B cell (primary cell): ENCODE measurements at regions not wholly inside any gene's neighbourhood (a gene's known extent, or its start where the extent isn't known, plus 50 kb on each side); places are given as distances from the start of the nearest gene placed in this dataset.

Experiments used
- ATAC-seq: fragments of 200-7000 bp; cut with Tn5 transposase; one replicate; pipeline ENCODE4 v1.10.0; 2021; ENCODE audit warnings: low read depth, mild to moderate bottlenecking, moderate number of reproducible peaks, moderate library complexity
- CTCF ChIA-PET: fragments of 350-600 bp; sonication (Branson Sonifier 250); formaldehyde crosslinking; loops from one replicate; lab custom pipeline; 2021; ENCODE audit warnings: antibody characterized with exemption, inconsistent platforms; lab: Charles Lee
- POLR2A ChIA-PET: fragments of 350-600 bp; sonication (Branson Sonifier 250); formaldehyde crosslinking; loops from one replicate; lab custom pipeline; 2021; ENCODE audit warnings: antibody characterized with exemption; lab: Charles Lee
- DNase-seq: peaks from one replicate; pipeline ENCODE4 v3.0.0; 2013
- H2AFZ ChIP-seq: 2 replicates; pipeline ENCODE4 v1.6.1; 2012; ENCODE audit warnings: mild to moderate bottlenecking, low read depth, low read length; ENCODE audit not compliant: insufficient read depth, poor library complexity, severe bottlenecking
- H3K27ac ChIP-seq, 2 donors: 1 replicate in 1 of 2; 2 replicates in 1 of 2; pipeline ENCODE4 v1.5.1; 2012 to 2013; ENCODE audit warnings: low read length in 2 of 2, mild to moderate bottlenecking in 2 of 2, moderate library complexity in 1 of 2
- H3K27me3 ChIP-seq, 4 experiments: fragments of 200-600 bp in 1 of 4; sonication (generic) in 1 of 4; replicated peaks in 1 of 4; 1 replicate in 2 of 4; 2 replicates in 2 of 4; pipeline versions ENCODE4 v1.6.1 to v1.7.0; 2013 to 2016; ENCODE audit warnings: low read length in 3 of 4, mild to moderate bottlenecking in 2 of 4, mixed read lengths in 1 of 4, moderate library complexity in 1 of 4; ENCODE audit not compliant: insufficient read depth in 4 of 4, control insufficient read depth in 3 of 4; ENCODE audit errors: control extremely low read depth in 1 of 4
- H3K36me3 ChIP-seq, 2 experiments: replicated peaks in 1 of 2; 1 replicate in 1 of 2; 2 replicates in 1 of 2; pipeline versions ENCODE4 v1.6.1 to v1.7.1; 2013; ENCODE audit warnings: low read length in 1 of 2; ENCODE audit not compliant: insufficient read depth in 2 of 2, control insufficient read depth in 1 of 2; ENCODE audit errors: control extremely low read depth in 1 of 2, extremely low read depth in 1 of 2
- H3K4me1 ChIP-seq, 2 donors: fragments of 200-600 bp in 1 of 2; sonication (generic) in 1 of 2; 1 replicate in 1 of 2; 2 replicates in 1 of 2; pipeline versions ENCODE4 v1.5.1 to v1.6.1; 2013 to 2017; ENCODE audit warnings: low read length in 2 of 2; ENCODE audit not compliant: control insufficient read depth in 2 of 2, insufficient read depth in 2 of 2
- H3K4me2 ChIP-seq: replicated peaks from 2 replicates; pipeline ENCODE3; 2012; ENCODE audit warnings: mild to moderate bottlenecking, low read depth, low read length; ENCODE audit not compliant: poor library complexity, severe bottlenecking
- H3K4me3 ChIP-seq, 5 experiments: fragments of 200-600 bp in 1 of 5; sonication (generic) in 1 of 5; 1 replicate in 3 of 5; 2 replicates in 2 of 5; pipeline versions ENCODE4 v1.5.1 to v1.7.0; 2011 to 2016; ENCODE audit warnings: low read length in 4 of 5, mild to moderate bottlenecking in 4 of 5, low read depth in 2 of 5, control low read depth in 1 of 5, moderate library complexity in 1 of 5; ENCODE audit not compliant: insufficient read depth in 1 of 5; ENCODE audit errors: control extremely low read depth in 1 of 5, extremely low read depth in 1 of 5
- H3K79me2 ChIP-seq: fragments of 200-600 bp; sonication (generic); one replicate; pipeline ENCODE4 v1.6.0; 2016; ENCODE audit warnings: low read length; ENCODE audit not compliant: control insufficient read depth, insufficient read depth
- H3K9ac ChIP-seq: fragments of 200-600 bp; sonication (generic); 2 replicates; pipeline ENCODE4 v1.6.1; 2017; ENCODE audit warnings: mild to moderate bottlenecking, low read length, moderate library complexity
- H3K9me3 ChIP-seq, 3 donors: one replicate each; pipeline versions ENCODE4 v1.6.1 to v1.7.1; 2013; ENCODE audit warnings: low read length in 2 of 3; ENCODE audit not compliant: control insufficient read depth in 2 of 3, insufficient read depth in 1 of 3; ENCODE audit errors: control extremely low read depth in 1 of 3
- H4K20me1 ChIP-seq: 2 replicates; pipeline ENCODE4 v1.6.0; 2012; ENCODE audit warnings: mild to moderate bottlenecking, low read length; ENCODE audit not compliant: insufficient read depth, control insufficient read depth, poor library complexity, severe bottlenecking
- H3K27ac Mint-ChIP-seq: one replicate; pipeline ENCODE4 v1.8.0; 2021; ENCODE audit warnings: mixed read lengths
- H3K27me3 Mint-ChIP-seq: one replicate; pipeline ENCODE4 v1.8.0; 2021; ENCODE audit warnings: mixed read lengths
- H3K4me1 Mint-ChIP-seq: one replicate; pipeline ENCODE4 v1.8.0; 2021; ENCODE audit warnings: mixed read lengths
- H3K4me3 Mint-ChIP-seq: one replicate; pipeline ENCODE4 v1.8.0; 2021; ENCODE audit warnings: mixed read lengths
- H3K9me3 Mint-ChIP-seq: one replicate; pipeline ENCODE4 v1.8.0; 2022; ENCODE audit warnings: mixed read lengths; ENCODE audit not compliant: insufficient read depth
- EZH2 ChIP-seq: IDR thresholded peaks from 2 replicates; pipeline ENCODE4 v1.6.1; 2012; ENCODE audit warnings: borderline replicate concordance, low read depth, mild to moderate bottlenecking, moderate library complexity, low read length; ENCODE audit not compliant: insufficient read depth, poor library complexity, severe bottlenecking
- WGBS: methylation state at CpG from one replicate; pipeline ENCODE4 v1.1.5; 2013; ENCODE audit warnings: missing lambda C conversion rate; ENCODE audit not compliant: insufficient coverage; 5-methylcytosine and 5-hydroxymethylcytosine counted together
- intact Hi-C: fragments of 100-400 bp; cut with micrococcal nuclease; formaldehyde crosslinking; loops from one replicate; pipeline ENCODE4 v1.10.0; 2022
- TF ChIP-seq, protein P1 (sequence below): fragments of 200-600 bp; IDR thresholded peaks from one replicate; pipeline ENCODE4 v1.8.0; 2022; ENCODE audit warnings: antibody characterized with exemption, mild to moderate bottlenecking

- ATAC-seq (no peak), DNase-seq (no peak)
- no peaks in the 10 kb centered on the region for H3K4me1 ChIP-seq
- POLR2A ChIA-PET, result no interaction called here
- WGBS, result 80% methylated on average over 2 of the region's 2 CpGs
- H3K27ac ChIP-seq, result no peak overlapping the region
- H3K4me3 Mint-ChIP-seq, result no peak overlapping the region
- H3K9ac ChIP-seq, result no peak overlapping the region
- H3K36me3 ChIP-seq, result no peaks in the 10 kb centered on the region
- peaks cover 4% of the 10 kb centered on the region for H3K9me3 Mint-ChIP-seq
- no peak overlapping the region for H3K4me2 ChIP-seq
- intact Hi-C loops, result no loop called here
- no peak overlapping the region for H2AFZ ChIP-seq
- no peak overlapping the region for H3K4me3 ChIP-seq
- CTCF ChIA-PET, result no interaction called here
- H3K27me3 ChIP-seq, result no peaks in the 10 kb centered on the region
- no peaks in the 10 kb centered on the region for H3K79me2 ChIP-seq
- no peak overlapping the region for H3K27ac Mint-ChIP-seq
- H3K4me1 Mint-ChIP-seq, result no peaks in the 10 kb centered on the region
- no peaks in the 10 kb centered on the region for H3K27me3 Mint-ChIP-seq
- no peaks in the 10 kb centered on the region for H4K20me1 ChIP-seq
- peaks cover 0 to 6% (median 0%) of the 10 kb centered on the region in 3 donors for H3K9me3 ChIP-seq
- TF ChIP-seq EZH2, result no peak
- TF ChIP-seq, protein P1, sequence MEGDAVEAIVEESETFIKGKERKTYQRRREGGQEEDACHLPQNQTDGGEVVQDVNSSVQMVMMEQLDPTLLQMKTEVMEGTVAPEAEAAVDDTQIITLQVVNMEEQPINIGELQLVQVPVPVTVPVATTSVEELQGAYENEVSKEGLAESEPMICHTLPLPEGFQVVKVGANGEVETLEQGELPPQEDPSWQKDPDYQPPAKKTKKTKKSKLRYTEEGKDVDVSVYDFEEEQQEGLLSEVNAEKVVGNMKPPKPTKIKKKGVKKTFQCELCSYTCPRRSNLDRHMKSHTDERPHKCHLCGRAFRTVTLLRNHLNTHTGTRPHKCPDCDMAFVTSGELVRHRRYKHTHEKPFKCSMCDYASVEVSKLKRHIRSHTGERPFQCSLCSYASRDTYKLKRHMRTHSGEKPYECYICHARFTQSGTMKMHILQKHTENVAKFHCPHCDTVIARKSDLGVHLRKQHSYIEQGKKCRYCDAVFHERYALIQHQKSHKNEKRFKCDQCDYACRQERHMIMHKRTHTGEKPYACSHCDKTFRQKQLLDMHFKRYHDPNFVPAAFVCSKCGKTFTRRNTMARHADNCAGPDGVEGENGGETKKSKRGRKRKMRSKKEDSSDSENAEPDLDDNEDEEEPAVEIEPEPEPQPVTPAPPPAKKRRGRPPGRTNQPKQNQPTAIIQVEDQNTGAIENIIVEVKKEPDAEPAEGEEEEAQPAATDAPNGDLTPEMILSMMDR, result no peak
Measured at GRCh38 chr16:73116576-73116975, 68.6 kb upstream of the ZFHX3 start.

DNA sequence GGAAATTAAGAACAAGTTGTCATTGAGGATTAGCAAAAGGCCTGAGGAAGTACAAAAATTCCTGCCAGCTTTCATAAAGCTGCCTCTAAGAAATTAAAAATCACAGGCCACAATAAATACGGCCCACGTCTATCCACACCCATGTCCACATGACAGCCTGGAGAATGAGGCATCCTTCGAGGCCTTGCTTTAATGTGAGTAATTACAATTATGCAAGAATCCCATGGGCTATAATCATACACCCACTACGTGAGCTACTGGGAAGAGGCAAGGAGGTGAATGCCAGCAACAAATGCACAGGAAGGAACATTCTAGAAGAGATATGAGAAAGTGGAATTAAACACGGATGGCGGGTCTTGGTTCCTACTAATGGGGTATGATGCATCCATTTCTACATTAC is 65.4 kb upstream of the ZFHX3 start:
- WGBS, result no CpG with 5 or more reads among the region's 6 CpGs
- Mint-ChIP-seq H3K4me1 (no peaks in the 10 kb centered on the region), H3K9me3 (peaks cover 4% of the 10 kb centered on the region), H3K4me3 (no peak overlapping the region), H3K27me3 (no peaks in the 10 kb centered on the region), H3K27ac (no peak overlapping the region)
- Histone ChIP-seq H4K20me1 (no peaks in the 10 kb centered on the region), H3K79me2 (no peaks in the 10 kb centered on the region), H3K27ac (no peak overlapping the region), H2AFZ (no peak overlapping the region), H3K36me3 (no peaks in the 10 kb centered on the region), H3K9me3 (peaks cover 0 to 6% (median 0%) of the 10 kb centered on the region in 3 donors), H3K4me1 (no peaks in the 10 kb centered on the region), H3K4me2 (no peak overlapping the region), H3K27me3 (no peaks in the 10 kb centered on the region), H3K4me3 (no peak overlapping the region), H3K9ac (no peak overlapping the region)
- ChIA-PET POLR2A (no interaction called here), CTCF (interaction anchor here (0.6 kb wide), 1 partner anchor 14 kb away, joined by 3 read pairs; no protein-coding TSS in a partner anchor)
- no peak for TF ChIP-seq EZH2
- TF ChIP-seq, protein P1, result no peak
- DNase-seq (no peak), ATAC-seq (no peak)
- intact Hi-C loops, result no loop called here
